GM18520 (cell line): ENCODE measurements at regions not wholly inside any gene's neighbourhood (a gene's known extent, or its start where the extent isn't known, plus 50 kb on each side); places are given as distances from the start of the nearest gene placed in this dataset.
"Not testable (repeated sequence)": the region's sequence is repeated elsewhere in the genome, so short reads cannot be mapped to it uniquely, and the experiment has no call there.

Experiments
- ATAC-seq: cut with Tn5 transposase; IDR thresholded peaks from one replicate; pipeline ENCODE4 v1.9.1; 2021; ENCODE audit not compliant: unreplicated experiment

- ATAC-seq, result no peak
Observed at GRCh38 chrX:87924619-87925018, 407.0 kb downstream of the KLHL4 start.

- no peak for ATAC-seq
Observed at GRCh38 chrX:87941841-87942240, 424.2 kb downstream of the KLHL4 start.

GRCh38 chrX:87961471-87961870, 443.9 kb downstream of the KLHL4 start:
- ATAC-seq, result no peak

- no peak for ATAC-seq
Observed at GRCh38 chrX:87968118-87968517, 450.5 kb downstream of the KLHL4 start.

- not testable (repeated sequence) for ATAC-seq
Observed at GRCh38 chrX:87972121-87972520, 454.5 kb downstream of the KLHL4 start.

GRCh38 chrX:87975365-87975764, 457.8 kb downstream of the KLHL4 start:
- ATAC-seq, result no peak

- not testable (repeated sequence) for ATAC-seq
Observed at GRCh38 chrX:88007873-88008272, 490.3 kb downstream of the KLHL4 start.

- ATAC-seq, result no peak
Observed at GRCh38 chrX:88024022-88024421, 506.4 kb downstream of the KLHL4 start.

GRCh38 chrX:88072339-88073030, 554.9 kb downstream of the KLHL4 start:
- ATAC-seq, result no peak

- no peak for ATAC-seq
Observed at GRCh38 chrX:88101968-88102367, 584.4 kb downstream of the KLHL4 start.

GRCh38 chrX:88135735-88136134, 611.3 kb upstream of the CPXCR1 start:
- ATAC-seq, result no peak

- no peak for ATAC-seq
Observed at GRCh38 chrX:88136328-88136727, 610.7 kb upstream of the CPXCR1 start.

GRCh38 chrX:88146577-88146976, 600.4 kb upstream of the CPXCR1 start:
- no peak for ATAC-seq

- no peak for ATAC-seq
Observed at GRCh38 chrX:88170553-88170952, 576.5 kb upstream of the CPXCR1 start.

GRCh38 chrX:88173932-88174440, 573.0 kb upstream of the CPXCR1 start:
- ATAC-seq, result not testable (repeated sequence)

GRCh38 chrX:88202149-88202548, 544.9 kb upstream of the CPXCR1 start:
- no peak for ATAC-seq

- no peak for ATAC-seq
Observed at GRCh38 chrX:88244066-88244465, 503.0 kb upstream of the CPXCR1 start.

- no peak for ATAC-seq
Observed at GRCh38 chrX:88284844-88285243, 462.2 kb upstream of the CPXCR1 start.

- not testable (repeated sequence) for ATAC-seq
Observed at GRCh38 chrX:88313972-88314371, 433.1 kb upstream of the CPXCR1 start.

- no peak for ATAC-seq
Observed at GRCh38 chrX:88325634-88326033, 421.4 kb upstream of the CPXCR1 start.

- no peak for ATAC-seq
Observed at GRCh38 chrX:88355252-88355651, 391.8 kb upstream of the CPXCR1 start.

GRCh38 chrX:88366314-88366713, 380.7 kb upstream of the CPXCR1 start:
- ATAC-seq, result no peak

GRCh38 chrX:88378406-88378805, 368.6 kb upstream of the CPXCR1 start:
- no peak for ATAC-seq
